ENCODE measurements at regions not wholly inside any gene's neighbourhood (a gene's known extent, or its start where the extent isn't known, plus 50 kb on each side); places are given as distances from the start of the nearest gene placed in this dataset.
"Not testable (repeated sequence)": the region's sequence is repeated elsewhere in the genome, so short reads cannot be mapped to it uniquely, and the experiment has no call there.

DNA sequence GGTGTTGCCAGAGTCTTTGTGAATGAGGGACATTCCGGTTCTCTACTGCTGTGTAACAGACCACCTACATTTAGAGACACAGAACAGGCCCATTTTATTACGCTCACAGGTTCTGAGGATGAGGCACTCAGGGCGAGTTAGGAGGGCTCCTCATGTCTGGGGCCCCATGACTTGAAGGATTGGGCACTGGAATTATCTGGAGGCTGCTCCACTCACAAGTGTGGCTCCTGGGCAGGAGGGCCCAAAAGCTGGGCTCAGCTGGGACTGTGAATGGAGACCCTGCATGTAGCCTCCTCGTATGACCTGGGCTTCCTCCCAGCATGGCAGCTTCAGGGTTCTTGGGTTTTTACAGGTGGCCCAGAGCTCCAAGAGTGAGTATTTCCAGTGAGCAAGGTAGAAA is 52.9 kb upstream of the MSMB start:
- H2AFZ ChIP-seq (ENCODE audit: low read length); H3K27me3 ChIP-seq (replicated peaks in 1 of 4; ENCODE audit: control insufficient read depth in 3 of 4, extremely low read depth in 1 of 4, insufficient read depth in 3 of 4, low read length in 3 of 4); H2BK15ac ChIP-seq (ENCODE audit: low read length); H4K8ac ChIP-seq (ENCODE audit: extremely low read depth, insufficient read depth, low read length); H3K4me1 ChIP-seq (replicated peaks in 1 of 4; ENCODE audit: control insufficient read depth in 3 of 4, insufficient read depth in 4 of 4, low read length in 3 of 4); H3K4me3 ChIP-seq (ENCODE audit: extremely low read depth in 1 of 4, insufficient read depth in 2 of 4, low read depth in 3 of 4, low read length in 4 of 4); POLR2A ChIA-PET (ENCODE audit: partially characterized antibody); H3K23me2 ChIP-seq (ENCODE audit: low read depth, low read length); H3K14ac ChIP-seq (ENCODE audit: insufficient read length); H2AK5ac ChIP-seq (ENCODE audit: low read depth, low read length); H2BK5ac ChIP-seq (ENCODE audit: low read depth, low read length); H3K79me2 ChIP-seq (ENCODE audit: control insufficient read depth in 1 of 2, insufficient read depth in 2 of 2, low read length in 2 of 2); H3K23ac ChIP-seq (ENCODE audit: insufficient read length); H4K91ac ChIP-seq (replicated peaks; ENCODE audit: insufficient read length, low read length); H3K56ac ChIP-seq (replicated peaks; ENCODE audit: insufficient read length, low read depth, low read length); FAIRE-seq; H3K79me1 ChIP-seq (ENCODE audit: low read depth, low read length); H2BK120ac ChIP-seq (replicated peaks; ENCODE audit: low read depth, low read length); DNase-seq (ENCODE audit: low read depth in 1 of 2, low spot score in 2 of 2); H3K27ac ChIP-seq (ENCODE audit: low read depth, low read length); H3K4me2 ChIP-seq (ENCODE audit: insufficient read depth in 1 of 2, low read depth in 2 of 2, low read length in 2 of 2); H2BK12ac ChIP-seq (ENCODE audit: low read depth, low read length); H2BK20ac ChIP-seq (ENCODE audit: low read length); H3K18ac ChIP-seq (ENCODE audit: extremely low read depth, low read length); H4K5ac ChIP-seq (ENCODE audit: insufficient read length, low read depth, low read length); H3K4ac ChIP-seq (replicated peaks; ENCODE audit: insufficient read length, low read depth, low read length); H4K20me1 ChIP-seq (replicated peaks in 1 of 2; ENCODE audit: control insufficient read depth in 1 of 2, insufficient read depth in 2 of 2, low read length in 2 of 2); H3K9ac ChIP-seq (replicated peaks in 1 of 4; ENCODE audit: extremely low read depth in 1 of 4, low read depth in 3 of 4, low read length in 3 of 4); H3K9me3 ChIP-seq (ENCODE audit: insufficient read depth in 2 of 2, low read depth in 1 of 2, low read length in 1 of 2); H3K36me3 ChIP-seq (ENCODE audit: control insufficient read depth in 2 of 4, insufficient read depth in 4 of 4, low read length in 3 of 4): not testable (repeated sequence)
- WGBS, 2 experiments (ENCODE audit: extremely low coverage in 1 of 2, insufficient coverage in 1 of 2, insufficient read length in 1 of 2, insufficient replicate concordance in 2 of 2, low coverage in 1 of 2, low lambda C conversion rate in 2 of 2, missing lambda C conversion rate in 1 of 2), result 67% methylated on average over 4 of the region's 4 CpGs; no CpG with 5 or more reads in 1 of the 2 experiments
- CTCF ChIA-PET (ENCODE audit: partially characterized antibody), result interaction anchor here (2.0 to 4.4 kb wide), 2 partner anchors 9 to 131 kb away, joined by 7 to 15 read pairs; no protein-coding TSS in a partner anchor
